GM23248 (cell line): ENCODE measurements at regions not wholly inside any gene's neighbourhood (a gene's known extent, or its start where the extent isn't known, plus 50 kb on each side); places are given as distances from the start of the nearest gene placed in this dataset.

ENCODE experiments used
- EZH2 ChIP-seq: fragments of 200-600 bp; sonication (generic); IDR thresholded peaks from 2 replicates; pipeline ENCODE4 v1.6.1; 2018; ENCODE audit warnings: antibody characterized with exemption, mild to moderate bottlenecking; ENCODE audit not compliant: insufficient read depth, poor library complexity, severe bottlenecking
- EZH2phosphoT487 ChIP-seq: fragments of 200-600 bp; sonication (generic); IDR thresholded peaks from 2 replicates; pipeline ENCODE4 v1.6.1; 2018; ENCODE audit warnings: antibody characterized with exemption, moderate library complexity, mild to moderate bottlenecking, low read depth; ENCODE audit not compliant: insufficient read depth

DNA sequence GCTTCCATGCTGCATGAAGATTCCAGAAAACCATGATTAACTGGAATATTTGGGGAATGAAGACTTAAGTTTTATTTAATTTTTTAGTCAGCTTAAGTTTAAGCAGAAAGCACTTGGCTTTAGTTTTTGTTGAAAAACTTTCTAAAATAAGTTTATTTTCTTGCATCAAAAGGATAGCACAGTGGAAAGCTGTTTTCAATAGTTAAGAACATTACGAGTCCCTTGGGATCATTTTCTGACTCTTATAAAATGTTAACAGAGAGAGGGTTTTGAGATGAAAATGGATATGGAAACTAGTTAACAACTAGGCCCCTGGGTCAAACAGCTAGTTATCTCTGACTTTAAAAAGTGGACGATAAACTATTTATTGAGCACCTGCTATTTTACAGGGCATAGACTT lies 181.9 kb upstream of the SLC38A2 start:
- no peak for TF ChIP-seq EZH2
- TF ChIP-seq EZH2phosphoT487: no peak
